ENCODE measurements at regions not wholly inside any gene's neighbourhood (a gene's known extent, or its start where the extent isn't known, plus 50 kb on each side); places are given as distances from the start of the nearest gene placed in this dataset.

DNA sequence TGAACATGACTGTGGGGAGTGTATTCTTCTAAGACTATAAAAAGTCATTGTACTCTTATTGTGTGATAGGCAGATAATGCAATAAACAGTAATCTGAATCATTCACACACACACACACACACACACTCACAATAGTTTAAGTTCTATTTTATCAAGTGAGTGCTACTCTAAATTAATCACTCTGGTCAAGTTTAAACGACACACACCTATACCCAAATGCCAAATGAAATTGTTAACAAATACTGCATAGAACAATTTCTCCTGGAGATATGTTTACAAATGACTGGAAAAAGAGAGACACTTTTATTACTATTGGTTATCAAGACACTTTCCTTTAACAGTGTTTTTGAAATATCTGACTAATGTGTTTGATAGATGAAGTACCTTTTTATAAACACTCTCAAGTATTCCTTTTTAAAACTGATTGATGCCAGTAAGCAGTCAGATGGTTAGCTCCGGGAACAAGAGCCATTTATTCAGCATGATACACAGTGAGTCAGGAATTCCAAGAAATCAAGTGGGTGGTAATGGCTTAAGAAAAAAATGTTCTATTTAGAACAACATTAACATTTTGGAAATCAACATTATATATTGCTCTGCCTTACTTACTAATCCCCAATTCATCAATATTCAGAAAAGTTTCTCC, 521.6 kb upstream of the ST8SIA4 start:
- TF ChIP-seq CREB5 (CRISPR knock-in tag; IDR thresholded peaks at IDR 0.05; ENCODE audit: low read depth): no peak
- TF ChIP-seq ISL1 (CRISPR knock-in tag; IDR thresholded peaks at IDR 0.05): peak; percentile 44
- ATAC-seq: no peak

DNA sequence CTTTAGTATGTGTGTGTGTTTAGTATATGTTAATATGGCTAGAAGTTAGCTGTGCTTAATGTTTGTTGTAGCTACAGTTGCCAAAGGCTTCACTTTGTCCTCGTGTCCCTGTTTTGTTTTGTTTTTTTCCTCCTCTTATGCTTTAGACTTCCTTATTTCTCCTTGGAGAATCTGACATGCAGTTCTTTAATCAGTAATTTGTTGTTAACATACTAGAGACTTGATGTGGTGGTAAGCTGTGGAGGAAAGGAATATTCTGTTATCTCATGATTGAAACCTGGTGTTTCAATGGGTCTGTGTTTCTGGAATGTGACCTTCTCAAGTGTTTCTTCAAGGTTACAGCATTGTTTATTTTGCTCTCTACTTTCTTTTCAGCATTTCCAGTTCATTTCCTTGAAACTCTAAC, 515.6 kb upstream of the ST8SIA4 start:
- TF ChIP-seq ISL1 (CRISPR knock-in tag; IDR thresholded peaks at IDR 0.05) (no peak), ARNTL (CRISPR knock-in tag; IDR thresholded peaks at IDR 0.05; ENCODE audit: borderline replicate concordance, low read depth) (no peak), CSRNP3 (CRISPR knock-in tag; IDR thresholded peaks at IDR 0.05) (no peak), PATZ1 (CRISPR knock-in tag; IDR thresholded peaks at IDR 0.05; ENCODE audit: borderline replicate concordance) (no peak), ZNF565 (CRISPR knock-in tag; conservative IDR thresholded peaks at IDR 0.05; ENCODE audit: low read depth) (no peak), ZC3H10 (CRISPR knock-in tag; IDR thresholded peaks at IDR 0.05) (no peak), ZNF8 (CRISPR knock-in tag; IDR thresholded peaks at IDR 0.05) (no peak), PPARA (CRISPR knock-in tag; IDR thresholded peaks at IDR 0.05; ENCODE audit: borderline replicate concordance) (no peak), ZFP30 (CRISPR knock-in tag; IDR thresholded peaks at IDR 0.05) (no peak), ZNF70 (CRISPR knock-in tag; IDR thresholded peaks at IDR 0.05) (no peak), ESRRG (CRISPR knock-in tag; IDR thresholded peaks at IDR 0.05) (no peak), ZFP3 (CRISPR knock-in tag; IDR thresholded peaks at IDR 0.05) (no peak), CSDC2 (CRISPR knock-in tag; IDR thresholded peaks at IDR 0.05) (no peak), TCF4 (CRISPR knock-in tag; IDR thresholded peaks at IDR 0.05; ENCODE audit: borderline replicate concordance) (no peak)
- ATAC-seq: no peak

GRCh38 chr5:101404531-101404930, 501.4 kb upstream of the ST8SIA4 start:
- ATAC-seq: no peak
- TF ChIP-seq ZNF8 (CRISPR knock-in tag; IDR thresholded peaks at IDR 0.05) (no peak), OSR1 (CRISPR knock-in tag; IDR thresholded peaks at IDR 0.05) (no peak), ZNF565 (CRISPR knock-in tag; conservative IDR thresholded peaks at IDR 0.05; ENCODE audit: low read depth) (no peak)
- TF ChIP-seq, protein P1, sequence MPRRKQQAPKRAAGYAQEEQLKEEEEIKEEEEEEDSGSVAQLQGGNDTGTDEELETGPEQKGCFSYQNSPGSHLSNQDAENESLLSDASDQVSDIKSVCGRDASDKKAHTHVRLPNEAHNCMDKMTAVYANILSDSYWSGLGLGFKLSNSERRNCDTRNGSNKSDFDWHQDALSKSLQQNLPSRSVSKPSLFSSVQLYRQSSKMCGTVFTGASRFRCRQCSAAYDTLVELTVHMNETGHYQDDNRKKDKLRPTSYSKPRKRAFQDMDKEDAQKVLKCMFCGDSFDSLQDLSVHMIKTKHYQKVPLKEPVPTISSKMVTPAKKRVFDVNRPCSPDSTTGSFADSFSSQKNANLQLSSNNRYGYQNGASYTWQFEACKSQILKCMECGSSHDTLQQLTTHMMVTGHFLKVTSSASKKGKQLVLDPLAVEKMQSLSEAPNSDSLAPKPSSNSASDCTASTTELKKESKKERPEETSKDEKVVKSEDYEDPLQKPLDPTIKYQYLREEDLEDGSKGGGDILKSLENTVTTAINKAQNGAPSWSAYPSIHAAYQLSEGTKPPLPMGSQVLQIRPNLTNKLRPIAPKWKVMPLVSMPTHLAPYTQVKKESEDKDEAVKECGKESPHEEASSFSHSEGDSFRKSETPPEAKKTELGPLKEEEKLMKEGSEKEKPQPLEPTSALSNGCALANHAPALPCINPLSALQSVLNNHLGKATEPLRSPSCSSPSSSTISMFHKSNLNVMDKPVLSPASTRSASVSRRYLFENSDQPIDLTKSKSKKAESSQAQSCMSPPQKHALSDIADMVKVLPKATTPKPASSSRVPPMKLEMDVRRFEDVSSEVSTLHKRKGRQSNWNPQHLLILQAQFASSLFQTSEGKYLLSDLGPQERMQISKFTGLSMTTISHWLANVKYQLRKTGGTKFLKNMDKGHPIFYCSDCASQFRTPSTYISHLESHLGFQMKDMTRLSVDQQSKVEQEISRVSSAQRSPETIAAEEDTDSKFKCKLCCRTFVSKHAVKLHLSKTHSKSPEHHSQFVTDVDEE (CRISPR knock-in tag; IDR thresholded peaks at IDR 0.05): no peak

DNA sequence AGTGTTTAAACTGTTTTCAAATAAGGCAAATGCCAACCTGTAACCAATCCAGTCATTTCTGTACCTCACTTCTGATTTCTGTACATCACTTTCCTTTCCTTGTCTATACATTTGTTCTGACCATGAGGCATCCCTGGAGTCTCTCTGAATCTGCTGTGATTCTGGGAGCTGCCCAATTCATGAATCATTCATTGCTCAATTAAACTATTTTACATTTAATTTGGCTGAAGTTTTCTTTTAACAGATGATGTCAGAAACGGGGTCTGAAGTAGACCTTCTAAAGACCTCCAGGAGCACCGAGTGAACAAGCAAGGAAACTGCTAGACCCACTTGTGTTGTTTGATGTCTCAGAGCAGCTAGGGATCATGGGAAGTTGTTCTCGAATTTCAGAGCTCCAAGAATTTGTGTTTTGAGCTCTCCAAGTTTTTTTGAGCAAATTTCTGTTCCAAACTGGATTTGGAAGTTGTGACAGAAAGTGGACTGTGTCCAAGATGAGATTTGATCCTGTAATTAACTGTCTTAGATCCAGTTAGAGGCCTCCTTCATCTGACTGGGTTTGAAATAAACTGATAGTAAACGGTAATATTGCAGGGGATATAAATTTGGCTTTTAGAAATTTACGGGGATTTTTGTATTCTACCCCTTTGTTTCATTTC, 490.8 kb upstream of the ST8SIA4 start:
- TF ChIP-seq PATZ1 (CRISPR knock-in tag; IDR thresholded peaks at IDR 0.05; ENCODE audit: borderline replicate concordance) (no peak), SNAI2 (CRISPR knock-in tag; IDR thresholded peaks at IDR 0.05) (no peak), OSR1 (CRISPR knock-in tag; IDR thresholded peaks at IDR 0.05) (no peak), ZNF8 (CRISPR knock-in tag; IDR thresholded peaks at IDR 0.05) (no peak), POU6F1 (CRISPR knock-in tag; IDR thresholded peaks at IDR 0.05; ENCODE audit: borderline replicate concordance, low read depth) (no peak), ESRRG (CRISPR knock-in tag; IDR thresholded peaks at IDR 0.05) (no peak), BACH2 (CRISPR knock-in tag; IDR thresholded peaks at IDR 0.05; ENCODE audit: borderline replicate concordance) (no peak), TOX (CRISPR knock-in tag; IDR thresholded peaks at IDR 0.05; ENCODE audit: borderline replicate concordance) (no peak), TCF4 (CRISPR knock-in tag; IDR thresholded peaks at IDR 0.05; ENCODE audit: borderline replicate concordance) (no peak), RARB (CRISPR knock-in tag; IDR thresholded peaks at IDR 0.05) (no peak), CREB5 (CRISPR knock-in tag; IDR thresholded peaks at IDR 0.05; ENCODE audit: low read depth) (no peak), GLIS3 (CRISPR knock-in tag; IDR thresholded peaks at IDR 0.05) (no peak)
- ATAC-seq: no peak
